GDM1 (cell line): ENCODE measurements at regions not wholly inside any gene's neighbourhood (a gene's known extent, or its start where the extent isn't known, plus 50 kb on each side); places are given as distances from the start of the nearest gene placed in this dataset.

Experiments
- DNase-seq: peaks from one replicate; lab custom pipeline; 2025; lab: John Stamatoyannopoulos, UW

GRCh38 chr2:147711031-147711430, 133.8 kb upstream of the ACVR2A start:
- no peak for DNase-seq

DNA sequence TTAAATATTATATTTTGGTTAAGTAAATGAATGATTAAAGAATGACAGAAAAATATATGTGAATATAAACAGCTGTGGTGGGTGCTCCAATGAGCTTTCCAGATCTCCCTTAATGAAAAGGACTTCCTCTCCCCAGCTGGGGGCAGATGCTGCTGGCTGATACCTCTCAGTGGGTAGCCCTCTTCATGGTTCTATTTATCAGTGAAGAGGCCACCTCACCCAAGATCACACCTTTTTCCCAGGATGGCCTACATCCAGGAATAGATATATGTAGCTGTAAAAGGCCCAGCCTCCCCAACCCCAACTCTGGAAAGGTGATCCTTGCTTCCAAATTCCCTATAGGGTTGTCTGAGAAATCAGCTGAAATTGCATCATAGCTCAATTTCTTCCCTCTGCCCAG, 135.2 kb upstream of the ACVR2A start:
- DNase-seq = no peak

GRCh38 chr2:147703171-147703570, 141.7 kb upstream of the ACVR2A start:
- no peak for DNase-seq

DNA sequence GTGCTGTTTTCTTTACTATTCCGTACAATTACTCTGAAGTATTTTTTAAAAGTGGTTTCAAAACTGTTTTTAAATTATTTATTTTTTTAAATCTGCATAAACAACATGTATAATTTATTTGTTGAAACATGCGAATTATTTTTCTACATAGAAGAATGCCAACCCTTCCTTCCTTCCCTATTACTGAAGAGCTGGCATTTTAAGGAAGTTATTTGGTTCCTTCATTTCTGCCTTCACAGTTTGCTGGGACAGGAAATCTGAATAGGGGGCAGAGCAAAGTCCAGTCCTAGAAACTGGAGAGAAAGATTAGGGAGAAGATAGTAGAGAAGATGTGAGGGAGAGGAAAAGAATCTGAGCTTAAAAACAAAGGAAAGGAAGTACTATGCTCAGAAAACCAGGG, 146.7 kb upstream of the ACVR2A start:
- no peak for DNase-seq

- DNase-seq = no peak
Observed at GRCh38 chr2:147696426-147696825, 148.4 kb upstream of the ACVR2A start.

- peak; percentile 14 for DNase-seq
Observed at GRCh38 chr2:147689220-147689909, 155.5 kb upstream of the ACVR2A start.

DNA sequence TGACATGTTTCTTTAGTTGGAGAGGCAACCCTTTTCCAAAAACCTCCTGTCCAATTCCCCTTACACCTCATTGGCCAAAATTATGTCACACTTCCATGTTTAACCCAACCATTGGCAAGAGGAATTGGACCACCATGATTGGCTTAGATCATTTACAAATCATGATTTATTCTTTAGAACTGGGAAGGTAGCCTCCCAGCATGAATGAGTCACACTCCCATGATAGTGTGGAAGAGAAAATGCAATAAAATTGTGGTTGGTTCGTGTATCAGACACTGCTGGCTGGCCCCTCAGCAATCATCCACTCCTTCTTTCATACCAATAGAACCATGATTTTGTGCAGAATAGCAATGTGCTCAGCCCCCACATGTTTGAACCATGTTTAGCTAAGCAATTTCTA, 156.6 kb upstream of the ACVR2A start:
- no peak for DNase-seq

- no peak for DNase-seq
Observed at GRCh38 chr2:147686365-147686764, 158.5 kb upstream of the ACVR2A start.

DNA sequence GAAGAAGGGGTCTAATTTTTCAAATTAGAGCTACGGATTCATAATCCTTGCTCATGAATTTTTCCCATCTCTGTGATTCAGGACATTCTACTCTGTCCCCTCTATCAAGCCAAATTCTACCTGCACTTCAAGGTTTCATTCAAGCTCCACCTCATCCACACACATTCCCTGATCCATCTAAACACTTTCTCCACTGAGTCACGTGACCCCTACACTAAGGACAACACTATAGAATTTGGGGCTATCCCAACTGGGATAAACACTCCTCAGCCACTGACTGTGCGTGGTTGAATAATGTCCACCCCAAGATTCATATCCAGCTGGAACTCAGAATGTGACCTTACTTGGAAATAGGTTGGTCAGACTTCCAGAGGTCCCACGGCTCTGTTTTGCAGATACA, 159.9 kb upstream of the ACVR2A start:
- no peak for DNase-seq

GRCh38 chr2:147683380-147683779, 161.4 kb upstream of the ACVR2A start:
- no peak for DNase-seq

- no peak for DNase-seq
Observed at GRCh38 chr2:147681093-147681492, 163.7 kb upstream of the ACVR2A start.

GRCh38 chr2:147679955-147680531, 164.8 kb upstream of the ACVR2A start:
- no peak for DNase-seq

DNA sequence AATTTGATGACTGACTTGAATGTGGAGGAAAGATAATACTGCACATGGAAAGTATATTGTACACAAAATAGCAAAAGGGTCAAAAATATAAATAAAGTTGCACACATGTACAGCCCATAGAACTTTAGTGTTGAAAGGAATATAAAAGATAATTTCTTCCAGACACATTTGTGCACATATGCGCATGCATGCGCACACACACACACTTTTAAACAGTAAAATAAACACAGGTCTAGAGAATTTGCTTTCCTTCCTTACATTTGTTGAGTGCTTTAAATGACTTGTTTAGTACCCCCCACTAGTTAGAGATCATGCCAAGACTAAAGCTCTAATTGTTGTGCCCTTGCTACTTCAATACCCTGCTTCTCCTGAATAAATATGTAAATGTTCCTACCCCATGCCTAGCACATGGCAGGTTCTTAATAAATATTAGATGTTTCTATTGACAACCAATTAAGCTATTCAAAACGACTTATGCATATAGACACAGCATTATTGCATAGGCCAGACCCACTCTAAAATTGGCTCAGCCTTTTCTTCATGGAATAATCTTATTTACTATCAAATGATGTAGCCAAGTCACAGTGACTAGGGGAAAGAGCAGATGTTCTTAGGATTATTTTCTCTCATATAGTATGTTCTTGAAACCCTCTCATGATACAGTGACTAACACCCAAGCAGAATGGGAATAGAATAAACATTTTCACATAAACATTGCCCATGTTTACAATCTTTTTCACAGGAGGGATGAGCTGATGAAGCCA, 165.5 kb upstream of the ACVR2A start:
- no peak for DNase-seq

DNA sequence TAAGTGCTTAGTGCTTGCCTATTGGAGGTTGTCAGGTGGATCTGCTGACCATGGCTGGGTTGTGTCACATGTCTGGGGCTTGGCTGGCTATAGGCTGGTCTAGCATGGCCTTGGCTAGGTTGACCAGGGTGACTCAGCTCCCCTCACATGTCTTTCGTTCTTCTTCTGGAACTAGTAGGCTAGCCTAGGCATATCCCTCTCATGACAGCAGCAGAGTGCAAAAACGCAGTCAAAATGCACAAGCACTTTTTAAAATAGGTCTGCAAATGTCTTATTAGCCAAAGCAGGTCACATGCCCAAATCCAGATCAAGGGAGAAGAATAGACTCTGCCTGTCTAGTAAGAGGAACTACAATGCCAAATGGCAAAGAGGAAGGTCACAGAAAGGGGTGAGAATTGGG, 179.7 kb upstream of the ACVR2A start:
- no peak for DNase-seq

DNA sequence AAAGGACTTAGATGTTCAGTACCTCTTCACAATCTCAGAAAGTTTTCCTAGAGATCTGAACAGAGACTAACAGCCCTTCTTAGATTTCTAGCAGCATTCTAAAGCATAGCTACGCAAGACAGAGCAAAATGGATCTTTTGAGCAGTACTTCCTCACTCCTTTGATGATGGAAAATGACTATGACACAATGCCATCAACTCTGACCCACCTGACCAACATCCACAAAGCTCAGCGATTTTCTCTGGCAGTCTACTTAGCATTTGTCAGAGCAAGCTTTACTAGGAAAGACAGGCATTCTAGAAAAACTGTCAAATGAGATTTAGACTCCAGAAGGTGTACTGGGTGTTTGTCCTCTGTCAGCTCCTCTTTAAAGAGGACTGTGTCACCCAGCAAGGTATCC, 180.9 kb upstream of the ACVR2A start:
- DNase-seq = no peak

- DNase-seq = peak; percentile 2
Observed at GRCh38 chr2:147663153-147663961, 181.5 kb upstream of the ACVR2A start.

- no peak for DNase-seq
Observed at GRCh38 chr2:147662221-147662620, 182.6 kb upstream of the ACVR2A start.

GRCh38 chr2:147660680-147661079, 184.1 kb upstream of the ACVR2A start:
- no peak for DNase-seq

DNA sequence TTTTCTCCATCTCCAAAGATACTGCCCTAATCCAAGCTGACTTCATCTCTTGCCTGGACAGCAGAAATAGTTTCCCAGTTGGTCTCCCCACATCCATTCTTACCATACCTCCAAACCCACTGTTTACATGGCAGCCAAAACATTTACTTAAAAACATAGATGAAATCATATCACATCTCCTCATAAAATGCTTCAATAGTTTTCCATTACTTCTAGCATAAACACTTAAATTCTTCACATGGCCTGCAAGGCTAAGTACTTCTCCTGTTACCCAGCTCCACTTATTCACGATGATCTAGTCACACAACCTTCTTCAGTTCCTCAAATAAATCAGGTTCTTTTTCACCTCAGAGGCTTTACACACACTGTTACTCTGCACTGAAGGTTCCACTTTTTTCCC, 185.8 kb upstream of the ACVR2A start:
- DNase-seq = no peak

DNA sequence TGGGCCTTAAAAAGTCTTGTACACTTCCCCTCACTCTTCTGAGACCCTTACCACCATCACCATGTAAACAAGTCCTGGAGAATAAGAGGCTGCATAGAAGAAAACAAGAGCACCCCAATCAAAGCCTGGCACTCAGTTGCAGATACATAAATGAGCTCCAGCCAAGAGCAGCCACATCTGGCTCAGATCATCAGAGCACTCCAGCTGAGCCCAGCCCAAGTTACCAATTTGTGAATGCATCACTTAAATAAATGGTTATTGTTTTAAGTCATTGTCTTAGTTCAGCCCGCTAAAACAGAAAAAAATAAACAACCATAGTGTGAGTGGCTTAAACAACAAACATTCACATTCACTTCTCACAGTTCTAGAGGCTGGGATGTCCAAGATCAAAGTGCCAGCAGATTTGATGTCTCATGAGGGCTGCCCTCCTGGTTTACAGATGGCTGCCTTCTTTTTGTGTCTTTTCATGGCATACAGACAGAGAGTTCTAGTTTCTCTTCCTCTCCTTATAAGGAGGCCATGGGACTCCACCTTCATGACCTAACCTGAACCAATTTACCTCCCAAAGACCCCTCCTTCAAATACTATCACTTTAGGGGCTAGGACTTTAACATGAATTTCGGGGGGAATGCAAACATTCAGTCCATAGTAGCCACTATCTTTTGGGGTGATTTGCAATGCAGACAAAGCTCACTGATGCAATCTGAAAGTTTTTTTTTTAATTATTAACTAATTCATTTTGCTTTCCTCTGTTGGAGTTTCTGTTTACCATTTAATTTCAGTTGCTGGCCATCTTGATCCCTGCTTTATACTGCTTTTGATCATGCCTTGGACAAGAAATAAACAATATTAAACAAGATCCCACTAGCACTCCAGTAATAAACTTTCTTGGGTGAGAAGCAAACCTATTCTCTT, 187.5 kb upstream of the ACVR2A start:
- no peak for DNase-seq

DNA sequence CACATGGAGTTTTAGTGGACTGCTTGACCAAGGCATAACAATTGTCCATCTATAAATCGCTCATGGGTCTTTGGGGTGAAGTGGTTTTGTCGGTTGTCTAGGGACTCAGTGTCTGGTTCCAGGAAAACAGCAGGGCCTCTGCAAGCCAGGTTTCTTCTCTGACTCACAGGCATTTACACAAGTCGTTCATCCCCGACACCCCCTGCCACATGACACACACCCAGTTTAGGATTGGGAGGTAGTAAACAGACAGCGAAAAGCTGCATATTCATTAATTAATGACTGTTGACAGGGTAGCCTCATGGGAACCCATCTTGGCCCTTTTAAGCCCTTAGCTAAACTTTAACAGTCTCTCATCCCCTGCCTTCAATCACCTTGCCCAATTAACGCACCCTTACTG, 194.8 kb upstream of the ACVR2A start:
- no peak for DNase-seq
